HG03097 (cell line): ENCODE measurements at regions not wholly inside any gene's neighbourhood (a gene's known extent, or its start where the extent isn't known, plus 50 kb on each side); places are given as distances from the start of the nearest gene placed in this dataset.
"Not testable (repeated sequence)": the region's sequence is repeated elsewhere in the genome, so short reads cannot be mapped to it uniquely, and the experiment has no call there.

Experiments used
- ATAC-seq: cut with Tn5 transposase; IDR thresholded peaks from one replicate; pipeline ENCODE4 v1.9.1; 2021; ENCODE audit not compliant: unreplicated experiment, low FRiP score

DNA sequence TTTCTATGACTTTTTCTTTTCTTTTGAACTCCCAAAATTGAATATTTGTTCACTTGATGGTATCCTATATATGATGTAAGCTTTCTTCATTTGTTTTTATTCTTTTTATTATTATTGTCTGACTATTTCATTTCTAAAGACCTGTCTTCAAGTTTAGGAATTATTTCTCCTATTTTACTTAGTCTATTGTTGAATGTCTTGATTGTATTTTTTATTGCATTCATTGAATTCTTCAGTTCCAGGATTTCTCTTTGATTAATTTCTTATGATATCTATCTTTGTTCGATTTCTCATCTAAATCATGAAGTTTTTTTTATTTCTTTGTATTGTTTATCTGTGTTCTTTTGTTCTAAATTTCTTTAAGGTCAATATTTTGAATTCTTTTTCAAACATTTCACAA, 238.8 kb downstream of the TTC6 start:
- ATAC-seq: no peak

DNA sequence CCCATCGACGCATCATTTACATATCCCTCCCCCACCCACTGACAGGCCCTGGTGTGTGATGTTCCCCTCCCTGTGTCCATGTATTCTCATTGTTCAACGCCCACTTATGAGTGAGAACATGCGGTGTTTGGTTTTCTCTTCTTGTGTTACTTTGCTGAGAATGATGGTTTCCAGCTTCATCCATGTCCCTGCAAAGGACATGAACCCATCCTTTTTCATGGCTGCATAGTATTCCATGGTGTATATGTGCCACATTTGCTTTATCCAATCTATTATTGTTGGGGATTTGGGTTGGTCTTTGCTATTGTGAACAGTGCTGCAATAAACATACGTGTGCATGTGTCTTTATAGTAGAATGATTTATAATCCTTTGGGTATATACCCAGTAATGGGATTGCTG, 243.3 kb downstream of the TTC6 start:
- not testable (repeated sequence) for ATAC-seq

DNA sequence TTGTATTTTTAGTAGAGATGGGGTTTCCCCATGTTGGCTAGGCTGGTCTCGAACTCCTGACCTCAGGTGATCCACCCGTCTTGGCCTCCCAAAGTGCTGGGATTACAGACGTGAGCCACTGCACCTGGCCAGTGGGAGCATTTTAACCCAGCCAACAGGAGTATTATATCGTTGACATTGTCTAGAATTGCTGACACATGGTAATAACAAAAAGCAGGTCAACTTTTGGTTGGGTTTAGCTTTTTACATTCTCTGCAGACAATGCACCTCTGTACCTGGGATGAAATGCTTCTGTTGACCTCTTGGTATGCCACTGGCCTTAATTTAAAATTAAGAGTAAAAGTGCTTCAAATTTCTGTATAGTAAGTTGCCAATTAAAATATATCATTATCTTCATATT, 245.6 kb downstream of the TTC6 start:
- not testable (repeated sequence) for ATAC-seq

DNA sequence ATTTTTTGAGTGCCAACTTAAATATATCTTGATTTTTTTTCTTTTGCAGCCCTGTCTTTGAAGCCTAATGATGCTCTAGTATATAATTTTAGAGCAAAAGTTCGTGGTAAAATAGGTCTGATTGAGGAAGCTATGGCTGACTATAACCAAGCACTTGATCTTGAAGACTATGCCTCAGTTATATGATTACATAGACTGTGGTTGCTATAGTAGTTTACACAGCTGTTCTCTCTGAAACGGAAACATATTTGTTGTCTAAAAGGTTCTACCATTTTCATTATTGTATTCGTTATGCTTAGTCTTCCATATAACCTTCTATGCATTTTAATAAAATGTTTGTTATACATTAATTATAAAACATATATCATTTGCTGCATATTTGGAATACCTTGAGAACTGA, 246.7 kb downstream of the TTC6 start:
- no peak for ATAC-seq

DNA sequence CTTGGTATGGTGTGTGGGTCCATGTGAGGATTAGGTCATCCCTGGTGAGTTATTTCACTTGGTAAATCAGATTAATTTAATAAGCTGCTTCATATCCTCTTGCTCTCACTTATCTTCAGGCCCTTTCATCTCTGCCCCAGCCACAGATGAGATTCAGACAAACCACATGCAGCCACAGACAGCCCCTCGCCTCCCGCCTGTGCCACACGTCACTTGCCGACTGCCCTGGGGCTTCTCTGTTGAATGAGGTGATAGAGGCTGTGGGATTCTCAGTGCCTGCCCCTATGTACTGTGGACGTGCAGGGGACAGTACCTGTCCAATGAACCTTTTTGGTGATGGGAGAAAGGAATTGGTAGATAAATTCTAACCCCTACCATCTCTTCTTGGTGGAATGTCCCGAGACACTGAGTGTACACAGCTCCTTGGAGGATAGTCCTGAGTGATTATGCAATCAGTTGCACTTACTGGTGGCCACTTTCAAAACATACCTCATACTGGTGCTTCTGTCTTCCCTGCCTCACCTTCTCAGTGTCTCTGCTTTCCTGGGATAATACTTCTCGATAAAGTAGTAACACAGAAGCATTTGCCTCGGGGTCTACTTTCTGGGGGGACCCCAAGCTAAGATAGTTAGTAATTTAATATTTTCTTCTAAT, 248.7 kb downstream of the TTC6 start:
- ATAC-seq: no peak

DNA sequence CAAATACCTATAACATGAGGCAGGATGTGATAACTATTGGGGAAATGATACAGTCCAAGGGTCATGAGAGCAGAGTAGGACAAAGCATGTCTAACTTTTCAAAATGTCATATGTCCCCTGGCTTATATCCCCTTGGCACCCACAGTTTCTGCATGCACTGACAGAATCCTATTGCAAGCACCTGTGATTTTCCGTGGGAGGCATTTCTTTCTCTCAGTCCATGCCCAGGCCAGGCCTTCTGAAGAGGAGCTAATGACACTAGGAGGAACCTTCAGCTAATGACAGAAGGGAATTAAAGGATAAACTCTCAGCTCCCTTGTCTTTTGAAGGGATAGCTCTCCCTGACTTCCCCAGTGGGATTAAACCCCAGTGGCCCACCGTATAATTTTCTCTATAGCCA, 249.2 kb downstream of the TTC6 start:
- no peak for ATAC-seq

DNA sequence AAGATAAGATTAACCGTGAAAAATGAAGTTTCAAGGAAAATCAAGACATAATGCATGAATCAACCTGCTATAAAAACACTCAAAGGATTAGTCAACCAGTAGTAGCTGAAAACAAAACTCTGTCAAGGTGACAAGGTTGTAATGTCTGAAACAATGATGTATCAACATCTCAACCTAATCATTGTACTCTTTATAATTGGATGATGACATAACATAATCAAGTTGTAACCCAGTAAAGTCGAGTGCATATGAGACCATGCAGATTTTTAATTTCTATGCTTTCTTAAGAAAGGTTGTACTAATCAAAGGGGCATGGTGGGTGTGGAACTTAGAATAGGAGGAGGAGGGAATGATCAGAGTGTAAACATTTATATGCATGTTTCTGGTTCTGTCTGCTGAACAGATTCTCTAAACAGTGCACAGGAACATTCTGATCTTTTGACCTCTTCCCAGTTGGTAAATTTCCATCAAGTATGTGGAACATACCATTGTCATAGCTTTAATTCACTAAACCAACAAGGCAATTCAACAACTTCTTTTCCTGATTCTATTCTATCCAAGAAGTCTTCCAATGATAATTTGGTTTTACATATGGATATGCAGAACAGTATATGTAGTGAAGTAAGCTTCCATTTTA, 253.7 kb downstream of the TTC6 start:
- ATAC-seq: no peak

DNA sequence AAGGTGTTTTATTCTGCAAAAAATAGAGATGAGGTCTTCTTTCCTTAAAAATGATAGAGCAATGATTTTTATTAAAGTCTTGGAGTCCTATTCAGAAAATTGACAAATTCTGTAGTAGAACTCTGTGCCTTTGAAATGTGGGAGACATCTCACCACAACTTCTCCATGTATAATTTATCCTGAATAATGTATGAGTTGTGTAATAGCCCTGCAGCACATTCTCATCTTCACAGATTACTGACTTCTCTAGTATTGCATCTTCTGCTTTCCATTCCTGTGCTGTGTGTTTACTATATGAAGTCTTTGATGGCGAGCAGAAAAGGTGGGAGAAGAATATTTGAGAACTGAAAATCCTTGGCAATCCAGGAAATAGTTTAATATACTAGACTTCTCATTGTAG, 255.6 kb downstream of the TTC6 start:
- no peak for ATAC-seq

DNA sequence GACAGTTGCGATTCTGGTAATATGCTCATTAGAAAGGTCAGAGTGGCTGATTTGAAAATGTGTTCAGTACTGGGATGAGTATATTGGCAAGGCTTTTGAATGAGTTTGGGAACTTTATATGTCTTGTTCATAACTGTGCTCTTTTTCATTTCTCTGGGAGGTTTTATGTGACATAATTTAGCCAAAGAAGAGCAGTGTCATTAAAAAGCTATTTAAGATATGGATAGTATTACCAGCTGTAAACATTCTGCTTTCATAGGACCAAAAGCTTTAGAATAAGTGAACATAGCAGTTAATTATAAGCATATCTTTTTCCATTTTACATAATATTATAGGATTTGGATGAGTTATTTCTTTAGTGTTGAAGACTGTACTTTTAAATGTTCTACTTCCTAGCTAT, 260.4 kb downstream of the TTC6 start:
- ATAC-seq: no peak

DNA sequence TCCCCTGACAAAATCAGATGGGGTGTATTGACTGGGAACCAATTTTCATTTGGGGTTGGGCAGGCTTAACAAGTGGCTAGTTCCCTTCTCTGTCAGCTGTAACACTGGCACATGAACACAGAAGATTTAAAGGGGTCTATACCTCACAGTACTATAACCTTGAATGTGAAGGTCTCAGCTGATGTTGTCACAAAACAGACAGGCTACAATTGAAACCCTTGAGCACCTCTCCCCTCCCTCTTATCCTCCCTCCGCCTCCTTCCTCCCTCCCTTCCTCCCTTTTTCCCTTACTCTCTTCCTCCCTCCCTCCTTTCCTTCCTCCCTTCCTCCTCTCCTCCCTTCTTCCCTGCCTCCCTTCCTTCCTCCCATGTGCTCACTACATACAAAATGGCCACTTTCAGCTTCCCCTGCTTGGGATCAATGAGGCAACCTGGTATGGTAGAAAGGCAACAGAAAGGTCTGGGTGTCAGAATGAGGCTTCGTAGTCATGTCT, 262.4 kb downstream of the TTC6 start:
- ATAC-seq: no peak

DNA sequence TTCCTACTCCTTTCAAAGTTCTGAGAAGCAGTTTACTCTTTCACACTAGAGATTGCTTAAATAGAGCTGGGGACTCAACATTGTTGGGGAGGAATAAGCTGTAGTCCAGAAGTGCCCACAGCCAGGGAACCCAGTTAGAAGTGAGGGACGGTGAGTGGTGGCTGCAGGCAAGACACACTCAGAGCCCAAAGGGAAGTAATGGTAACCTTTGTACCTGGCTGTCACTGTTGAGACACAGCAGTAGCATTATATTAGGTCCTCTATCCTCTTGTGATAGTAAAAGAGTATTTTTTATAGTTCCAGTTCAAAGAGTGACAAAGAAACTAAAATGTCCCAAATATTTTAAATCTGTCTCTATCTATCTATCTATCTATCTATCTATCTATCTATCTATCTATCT, 263.3 kb downstream of the TTC6 start:
- ATAC-seq: no peak

DNA sequence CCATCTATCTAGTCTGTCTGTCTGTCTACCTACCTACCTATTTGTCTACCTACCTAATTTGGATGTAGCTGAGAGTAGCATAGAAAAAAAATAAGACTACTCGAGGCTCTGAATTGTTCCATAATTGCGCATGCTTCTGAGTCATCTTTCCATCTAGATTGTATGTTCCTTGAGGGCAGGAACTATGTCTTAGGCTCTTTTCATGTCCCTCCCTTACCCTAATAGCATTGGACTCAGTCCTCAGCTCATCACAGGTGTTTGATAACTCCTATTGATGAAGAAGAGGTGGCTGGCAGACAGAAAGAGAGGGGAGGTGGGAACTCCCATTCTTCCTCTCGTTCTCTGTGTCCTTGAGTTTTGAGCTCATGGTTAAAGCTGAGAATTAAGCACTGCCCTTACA, 263.7 kb downstream of the TTC6 start:
- ATAC-seq: no peak

DNA sequence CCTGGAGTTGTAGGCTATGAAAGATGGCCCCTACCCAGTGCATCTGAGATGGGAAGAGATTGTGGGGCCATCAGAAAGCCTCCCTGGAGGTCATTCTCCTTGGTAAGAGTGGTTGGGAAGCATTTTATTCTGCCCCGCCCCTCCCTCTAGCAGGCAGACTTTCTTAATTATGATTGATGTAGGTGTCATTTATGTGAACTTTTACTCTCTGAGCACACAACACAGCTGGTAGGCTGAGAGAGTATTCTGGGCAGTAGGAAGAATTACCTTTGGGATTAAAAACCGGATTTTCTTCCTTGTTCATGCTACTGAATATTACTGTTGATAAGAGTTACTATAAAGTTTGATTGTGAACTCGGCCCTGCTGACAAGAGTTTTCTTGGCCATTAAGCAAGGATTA, 266.8 kb downstream of the TTC6 start:
- no peak for ATAC-seq

DNA sequence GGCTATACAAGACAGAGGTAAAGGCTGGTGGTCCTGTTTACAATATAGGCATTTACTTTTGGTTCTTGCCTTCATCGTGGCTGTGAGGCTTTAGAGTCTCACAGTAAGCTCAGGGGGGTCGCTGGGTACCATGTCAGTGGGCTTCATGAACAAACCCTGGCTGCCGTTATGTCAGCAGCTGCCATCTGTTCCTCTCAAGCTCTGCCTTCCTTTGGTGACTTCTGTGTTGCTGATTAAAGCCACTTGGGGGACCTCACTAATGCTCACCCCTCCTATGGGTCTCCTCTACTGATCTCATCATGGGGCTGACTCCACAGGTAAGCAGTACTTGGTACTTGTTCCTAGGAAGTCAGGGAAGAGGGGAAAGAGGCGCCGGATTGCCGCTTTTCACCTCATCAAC, 268.7 kb downstream of the TTC6 start:
- ATAC-seq: no peak

DNA sequence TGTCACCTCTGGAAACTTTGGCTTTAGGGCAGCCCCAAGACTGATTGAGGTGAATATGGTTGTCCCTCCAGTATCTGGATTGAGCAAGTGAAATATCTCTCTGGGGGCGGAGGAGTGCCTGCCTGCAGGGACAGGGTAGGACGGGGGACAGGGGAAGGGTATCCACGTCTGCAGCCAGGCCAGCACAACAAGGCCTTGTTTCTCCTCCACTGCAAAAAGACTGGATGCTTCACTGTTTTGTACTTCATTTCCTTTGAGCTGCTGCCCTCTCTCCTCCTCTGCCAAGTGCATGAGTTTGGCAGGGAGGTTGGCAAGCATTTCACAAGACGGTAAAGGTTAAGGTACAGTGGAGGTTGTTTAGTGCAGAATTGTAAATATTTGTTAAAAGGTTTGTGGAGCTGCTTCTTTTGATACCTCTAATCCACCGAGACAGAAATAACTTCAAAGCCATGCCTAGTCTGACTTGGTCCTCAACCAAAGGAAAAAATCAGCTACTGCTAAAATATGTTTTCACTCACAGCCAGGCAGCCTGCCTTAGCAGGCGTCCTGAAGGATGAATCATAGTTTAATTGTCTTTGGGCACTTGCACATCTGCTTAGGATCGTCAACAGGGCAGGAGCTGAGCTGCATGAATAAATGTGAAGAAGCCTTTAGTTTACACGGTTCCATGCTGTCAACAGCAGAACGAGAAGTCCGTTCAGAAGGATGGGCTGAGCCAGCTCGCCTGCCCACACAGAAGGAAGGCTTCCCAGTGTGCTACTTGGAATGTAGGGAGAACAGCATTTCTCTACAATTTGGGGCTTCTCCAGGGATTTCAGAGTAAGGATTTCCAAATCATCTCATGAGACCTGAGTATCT, 269.7 kb downstream of the TTC6 start:
- no peak for ATAC-seq

DNA sequence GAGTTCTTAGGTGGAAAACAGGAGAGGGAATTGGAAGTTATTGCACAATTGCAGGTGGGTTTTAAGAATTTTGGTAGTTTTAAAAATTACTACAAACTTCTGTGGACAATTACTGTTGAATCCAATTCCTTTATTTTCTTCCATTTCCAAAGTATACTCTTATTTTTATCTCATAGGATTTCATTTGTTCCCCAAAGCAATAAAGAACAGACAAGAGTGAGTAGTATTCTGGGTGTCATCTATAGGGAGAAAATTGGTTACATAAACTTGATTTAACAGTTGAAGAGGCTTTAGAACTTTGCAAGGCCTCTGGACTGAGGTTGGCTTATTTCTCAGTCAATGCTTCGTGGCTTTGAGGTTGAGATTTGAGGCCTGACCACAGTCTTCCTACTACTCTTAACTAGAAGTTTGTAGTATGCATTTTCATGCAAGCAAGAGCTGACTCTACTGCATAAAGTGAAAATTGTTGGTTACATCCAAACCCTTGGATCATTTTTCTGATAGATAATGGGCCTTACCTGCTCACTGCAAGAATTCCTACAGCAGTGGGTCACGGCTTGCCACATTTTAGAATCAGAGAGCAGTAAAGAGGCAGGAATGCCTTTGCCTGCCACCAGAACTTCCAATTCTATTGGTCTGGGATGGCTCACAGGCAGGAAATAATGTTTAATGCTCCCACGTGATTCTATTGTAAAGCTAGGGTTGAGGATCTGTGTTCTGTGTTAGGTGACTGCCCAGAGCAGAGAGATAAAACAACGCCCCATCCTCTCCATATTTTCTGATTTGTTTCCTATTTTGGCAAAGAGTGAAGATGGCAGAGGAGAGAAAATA, 270.5 kb downstream of the TTC6 start:
- ATAC-seq: no peak

DNA sequence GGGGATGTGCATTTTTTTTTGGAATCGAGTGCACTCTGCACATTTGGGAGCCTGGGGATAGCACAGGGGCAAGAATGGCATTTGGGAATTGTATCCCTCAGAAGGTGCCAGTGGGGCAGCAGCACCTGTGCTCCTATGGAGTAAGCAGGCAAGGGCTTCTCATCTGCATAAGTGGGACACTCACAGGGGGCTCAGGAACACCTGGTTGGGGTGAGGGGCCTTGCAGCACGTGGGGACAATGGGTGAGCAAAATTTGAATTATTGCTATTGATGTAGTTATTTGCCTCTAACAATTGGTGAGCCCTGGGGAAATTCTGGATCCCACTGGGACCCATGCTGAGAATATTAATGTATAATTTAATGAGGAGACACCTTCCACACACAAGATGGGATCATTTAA, 274.2 kb downstream of the TTC6 start:
- ATAC-seq: no peak

DNA sequence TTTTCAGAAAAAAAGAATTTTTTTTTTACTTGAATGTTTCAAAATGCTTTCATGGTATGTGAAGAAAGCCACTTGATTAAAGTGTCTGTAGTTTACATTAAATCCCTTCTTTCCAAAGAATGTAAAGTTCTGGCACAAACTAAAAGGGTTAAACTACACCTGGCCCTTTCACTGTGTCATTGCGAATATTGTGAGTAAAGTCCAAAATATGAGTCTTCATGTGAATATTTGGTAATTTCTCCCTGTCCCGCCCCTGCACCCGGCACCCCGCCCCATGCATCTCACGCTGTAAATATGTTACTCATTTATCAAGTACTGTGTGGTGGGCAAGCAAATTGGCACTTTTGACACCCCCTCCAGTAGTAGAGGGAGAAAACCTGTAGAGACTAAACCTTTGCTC, 274.7 kb downstream of the TTC6 start:
- ATAC-seq: no peak

DNA sequence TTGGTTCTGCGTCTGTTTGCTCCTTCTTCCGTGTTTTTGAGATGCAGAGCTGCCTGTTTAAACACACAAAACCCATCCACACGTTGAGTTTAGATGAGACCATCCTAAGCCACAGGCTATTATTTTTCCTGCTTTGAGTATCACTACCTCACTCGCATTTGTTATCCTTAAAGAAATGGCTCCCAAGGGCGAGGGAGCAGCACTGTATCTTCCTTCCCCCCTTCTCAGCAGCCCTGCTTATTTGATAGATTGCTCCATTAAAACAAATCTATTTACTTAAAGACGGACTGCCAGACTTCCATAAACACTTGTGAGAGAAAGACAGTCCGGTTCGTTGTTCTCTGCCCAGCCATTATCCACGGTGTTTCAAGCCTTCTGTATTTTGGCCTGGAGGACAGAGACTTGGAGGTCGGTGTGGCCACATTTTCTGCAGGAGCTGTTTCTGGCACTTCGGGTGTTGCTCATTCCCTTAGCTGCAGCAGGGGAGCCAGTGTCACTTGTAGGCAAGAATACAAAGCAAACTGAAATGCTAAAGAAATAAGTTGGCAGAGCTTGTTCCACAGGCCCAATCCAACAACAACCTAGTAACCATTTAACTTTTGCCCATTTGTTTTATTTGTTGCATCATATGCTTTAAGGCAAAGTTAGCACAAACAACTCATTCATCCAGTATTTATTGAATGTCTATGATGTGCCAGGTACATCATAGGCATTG, 275.4 kb downstream of the TTC6 start:
- ATAC-seq: no peak

DNA sequence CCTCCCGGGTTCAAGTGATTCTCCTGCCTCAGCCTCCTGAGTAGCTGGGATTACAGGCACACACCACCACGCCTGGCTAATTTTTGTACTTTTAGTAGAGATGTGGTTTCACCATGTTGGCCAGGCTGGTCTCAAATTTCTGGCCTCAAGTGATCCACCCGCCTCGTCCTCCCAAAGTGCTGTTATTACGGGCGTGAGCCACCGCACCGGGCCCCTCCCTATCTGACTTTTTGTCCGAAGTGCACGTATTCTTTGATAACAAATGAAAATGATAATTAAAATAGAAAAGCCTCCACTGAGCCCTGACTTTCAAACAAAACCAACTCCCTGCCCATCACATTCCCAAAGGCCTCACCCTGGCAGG, 278.6 kb downstream of the TTC6 start:
- not testable (repeated sequence) for ATAC-seq
